Brain microvascular endothelial cell (primary cell): ENCODE measurements at regions not wholly inside any gene's neighbourhood (a gene's known extent, or its start where the extent isn't known, plus 50 kb on each side); places are given as distances from the start of the nearest gene placed in this dataset.

Experiments
- DNase-seq: peaks from one replicate; pipeline ENCODE4 v3.0.0-alpha.2; 2020
- H3K27ac ChIP-seq: fragments of 250-450 bp; sonication (Bioruptor Pico); 2 replicates; pipeline ENCODE4 v1.5.1; 2020; ENCODE audit warnings: mild to moderate bottlenecking, moderate library complexity
- H3K27me3 ChIP-seq: fragments of 250-450 bp; sonication (Bioruptor Pico); replicated peaks from 2 replicates; pipeline ENCODE4 v1.5.1; 2020; ENCODE audit warnings: mild to moderate bottlenecking
- H3K36me3 ChIP-seq: fragments of 250-450 bp; sonication (Bioruptor Pico); replicated peaks from 2 replicates; pipeline ENCODE4 v1.5.1; 2020; ENCODE audit warnings: mild to moderate bottlenecking
- H3K4me3 ChIP-seq: 2 replicates; pipeline ENCODE4 v1.5.1; 2011; ENCODE audit warnings: low read depth, mild to moderate bottlenecking, control low read depth, low read length, moderate library complexity
- in situ Hi-C: cut with HindIII; loops from 2 replicates; pipeline ENCODE4 v1.10.0; 2017; ENCODE audit warnings: low sequenced_read_pairs, low pct_ligation_motif_present
- TF ChIP-seq, protein P1 (sequence below): IDR thresholded peaks from 2 replicates; pipeline ENCODE4 v1.5.1; 2011; ENCODE audit warnings: low read depth, mild to moderate bottlenecking, moderate library complexity, low read length, control low read depth, inconsistent platforms; ENCODE audit errors: missing control alignments

DNA sequence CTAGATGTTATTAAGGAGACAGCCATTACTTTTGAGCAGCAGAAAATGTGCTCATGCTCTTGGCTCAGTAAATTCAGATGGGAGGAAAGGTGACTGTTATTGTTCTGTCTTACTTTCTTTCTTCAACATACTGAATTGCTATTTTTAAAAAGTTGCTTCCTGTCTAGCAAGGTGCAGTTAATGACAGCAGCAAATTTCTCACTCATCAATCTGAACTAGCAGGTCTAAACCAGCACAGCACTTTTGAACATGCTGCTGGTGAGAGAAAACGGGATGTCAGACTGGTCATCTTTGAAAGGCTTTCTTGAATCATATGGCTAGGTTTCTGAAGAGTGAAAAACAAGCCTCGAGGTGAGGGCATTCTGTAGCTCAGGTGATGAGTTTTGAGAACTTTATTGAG is 384.7 kb downstream of the MFSD1 start:
- in situ Hi-C loops: no loop called here
- no peaks in the 10 kb centered on the region for H3K27me3 ChIP-seq
- no peak overlapping the region for H3K27ac ChIP-seq
- no peak for DNase-seq
- TF ChIP-seq, protein P1, sequence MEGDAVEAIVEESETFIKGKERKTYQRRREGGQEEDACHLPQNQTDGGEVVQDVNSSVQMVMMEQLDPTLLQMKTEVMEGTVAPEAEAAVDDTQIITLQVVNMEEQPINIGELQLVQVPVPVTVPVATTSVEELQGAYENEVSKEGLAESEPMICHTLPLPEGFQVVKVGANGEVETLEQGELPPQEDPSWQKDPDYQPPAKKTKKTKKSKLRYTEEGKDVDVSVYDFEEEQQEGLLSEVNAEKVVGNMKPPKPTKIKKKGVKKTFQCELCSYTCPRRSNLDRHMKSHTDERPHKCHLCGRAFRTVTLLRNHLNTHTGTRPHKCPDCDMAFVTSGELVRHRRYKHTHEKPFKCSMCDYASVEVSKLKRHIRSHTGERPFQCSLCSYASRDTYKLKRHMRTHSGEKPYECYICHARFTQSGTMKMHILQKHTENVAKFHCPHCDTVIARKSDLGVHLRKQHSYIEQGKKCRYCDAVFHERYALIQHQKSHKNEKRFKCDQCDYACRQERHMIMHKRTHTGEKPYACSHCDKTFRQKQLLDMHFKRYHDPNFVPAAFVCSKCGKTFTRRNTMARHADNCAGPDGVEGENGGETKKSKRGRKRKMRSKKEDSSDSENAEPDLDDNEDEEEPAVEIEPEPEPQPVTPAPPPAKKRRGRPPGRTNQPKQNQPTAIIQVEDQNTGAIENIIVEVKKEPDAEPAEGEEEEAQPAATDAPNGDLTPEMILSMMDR: no peak
- H3K36me3 ChIP-seq: no peaks in the 10 kb centered on the region
- no peak overlapping the region for H3K4me3 ChIP-seq

DNA sequence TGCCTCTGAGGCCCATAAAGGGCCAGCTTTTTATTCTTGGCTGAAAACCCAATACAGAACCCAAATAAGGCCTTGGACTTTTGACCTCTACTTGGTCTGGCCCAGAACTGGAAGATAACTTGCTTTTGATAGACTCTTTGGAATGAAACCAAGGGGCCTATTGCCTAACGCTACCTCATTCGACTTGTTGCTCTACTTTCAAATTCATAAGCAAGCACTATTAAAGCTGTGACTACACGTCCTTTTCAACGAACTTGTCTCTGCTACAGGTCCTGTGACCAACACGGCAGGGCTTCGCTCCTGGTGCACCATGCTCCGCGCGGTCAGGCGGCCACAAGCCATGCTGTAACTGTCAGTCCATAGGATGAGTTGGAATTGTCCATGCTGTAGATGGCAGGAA is 385.4 kb downstream of the MFSD1 start:
- in situ Hi-C loops: no loop called here
- no peak for DNase-seq

DNA sequence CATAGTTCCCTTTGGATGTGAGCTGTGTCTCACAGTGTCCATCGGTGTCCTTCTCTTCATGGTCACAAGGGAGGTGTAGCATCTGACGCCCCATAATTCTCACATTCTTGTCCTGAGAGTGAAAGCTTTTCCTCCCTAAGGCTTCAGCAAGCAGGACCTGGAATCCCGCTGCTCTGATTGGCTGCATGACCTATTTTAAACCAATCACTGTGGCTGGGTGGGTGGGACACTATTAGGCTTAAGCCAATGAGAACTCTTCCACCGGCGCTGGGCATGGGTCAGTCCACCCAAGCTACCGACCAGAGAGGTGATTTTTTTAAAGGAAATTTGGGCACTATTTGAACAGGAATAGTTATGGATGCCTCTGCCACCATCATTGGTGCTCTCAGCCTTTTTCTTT is 385.9 kb downstream of the MFSD1 start:
- no peak for DNase-seq
- in situ Hi-C loops: no loop called here
- Histone ChIP-seq H3K27ac (no peak overlapping the region), H3K4me3 (no peak overlapping the region), H3K27me3 (no peaks in the 10 kb centered on the region), H3K36me3 (no peaks in the 10 kb centered on the region)
- TF ChIP-seq, protein P1: no peak

More for the DNA sequence above, 385.4 kb downstream of the MFSD1 start:
- Histone ChIP-seq H3K36me3 (no peaks in the 10 kb centered on the region), H3K27me3 (no peaks in the 10 kb centered on the region), H3K4me3 (no peak overlapping the region), H3K27ac (no peak overlapping the region)
- TF ChIP-seq, protein P1: no peak

DNA sequence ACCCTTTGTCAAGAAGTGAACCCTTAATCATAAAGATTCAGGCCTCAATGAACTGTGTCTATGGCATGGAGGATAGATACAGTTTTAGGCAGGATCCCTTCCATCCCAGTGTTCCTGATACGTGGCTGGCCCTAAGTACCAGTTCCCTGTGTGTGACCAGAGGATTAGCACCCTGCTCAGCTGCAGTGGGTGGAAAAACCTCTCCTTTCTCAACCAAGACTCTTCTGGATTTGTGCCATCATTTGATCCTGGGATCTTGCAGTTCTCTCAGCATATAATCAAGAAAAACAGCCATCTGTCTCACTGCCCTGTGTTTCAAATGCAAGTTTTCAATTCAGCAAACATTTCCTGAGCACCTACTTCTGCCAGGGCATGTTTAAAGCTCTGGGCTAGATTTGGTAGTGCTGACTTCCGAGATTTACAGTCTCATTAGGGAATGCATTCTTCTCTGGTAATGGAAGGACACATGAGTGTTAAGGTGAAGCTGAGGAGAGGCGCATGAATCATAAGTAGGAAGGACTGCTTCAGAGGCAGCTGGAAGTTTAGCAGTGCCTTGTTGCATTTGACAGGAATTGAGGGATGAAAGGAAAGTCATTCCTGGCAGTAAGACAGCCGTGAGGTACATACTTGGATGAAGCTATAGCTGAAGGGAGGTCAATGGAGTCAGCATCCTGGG is 388.3 kb downstream of the MFSD1 start:
- Histone ChIP-seq H3K27ac (no peak overlapping the region), H3K4me3 (no peak overlapping the region), H3K27me3 (no peaks in the 10 kb centered on the region), H3K36me3 (no peaks in the 10 kb centered on the region)
- DNase-seq: no peak
- TF ChIP-seq, protein P1: no peak
- in situ Hi-C loops: no loop called here

DNA sequence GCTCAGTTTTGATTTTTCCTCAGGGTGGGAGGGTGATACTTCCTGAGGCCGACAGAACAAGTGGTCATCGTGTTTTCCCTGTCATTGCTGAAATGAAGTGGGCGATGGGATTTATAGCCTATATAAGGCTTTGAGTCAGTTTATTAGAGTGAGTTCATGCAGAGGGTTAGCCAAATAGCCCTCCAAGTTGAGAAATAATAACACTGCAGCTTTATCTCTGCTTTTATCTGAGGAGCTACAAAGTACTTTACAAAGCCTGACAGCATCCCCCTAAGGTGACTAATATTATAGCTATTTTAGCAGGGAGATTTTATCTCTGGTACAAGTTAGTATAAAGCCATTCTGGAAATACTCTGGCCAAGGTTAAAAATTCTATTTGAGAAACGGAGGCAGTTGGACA is 389.6 kb downstream of the MFSD1 start:
- H3K36me3 ChIP-seq: no peaks in the 10 kb centered on the region
- H3K27me3 ChIP-seq: no peaks in the 10 kb centered on the region
- TF ChIP-seq, protein P1: no peak
- peak; percentile 79 for DNase-seq
- in situ Hi-C loops: no loop called here
- H3K4me3 ChIP-seq: no peak overlapping the region
- peak overlapping the region; percentile 69 for H3K27ac ChIP-seq

DNA sequence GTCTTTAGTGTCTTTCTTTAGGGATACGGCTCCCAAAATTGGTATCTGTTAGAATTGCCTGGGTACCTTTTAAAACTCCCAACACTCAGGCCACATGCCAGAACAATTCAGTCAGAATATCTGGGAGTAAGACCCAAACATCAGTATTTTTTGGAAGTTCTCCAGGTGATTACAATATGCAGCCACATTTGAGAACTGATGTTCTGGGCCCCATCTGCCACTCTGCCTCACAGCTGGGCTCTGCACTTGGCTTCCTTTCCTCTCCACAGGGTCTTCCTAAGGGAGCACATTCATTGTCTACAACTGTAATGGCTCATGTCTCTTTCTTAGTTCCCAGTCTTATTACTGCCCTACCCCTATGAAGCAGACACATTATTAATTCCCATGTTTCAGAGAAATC is 394.5 kb downstream of the MFSD1 start:
- Histone ChIP-seq H3K27me3 (no peaks in the 10 kb centered on the region), H3K4me3 (no peak overlapping the region), H3K27ac (no peak overlapping the region), H3K36me3 (no peaks in the 10 kb centered on the region)
- in situ Hi-C loops: no loop called here
- TF ChIP-seq, protein P1: no peak
- no peak for DNase-seq
